ENCODE measurements at regions not wholly inside any gene's neighbourhood (a gene's known extent, or its start where the extent isn't known, plus 50 kb on each side); places are given as distances from the start of the nearest gene placed in this dataset.

DNA sequence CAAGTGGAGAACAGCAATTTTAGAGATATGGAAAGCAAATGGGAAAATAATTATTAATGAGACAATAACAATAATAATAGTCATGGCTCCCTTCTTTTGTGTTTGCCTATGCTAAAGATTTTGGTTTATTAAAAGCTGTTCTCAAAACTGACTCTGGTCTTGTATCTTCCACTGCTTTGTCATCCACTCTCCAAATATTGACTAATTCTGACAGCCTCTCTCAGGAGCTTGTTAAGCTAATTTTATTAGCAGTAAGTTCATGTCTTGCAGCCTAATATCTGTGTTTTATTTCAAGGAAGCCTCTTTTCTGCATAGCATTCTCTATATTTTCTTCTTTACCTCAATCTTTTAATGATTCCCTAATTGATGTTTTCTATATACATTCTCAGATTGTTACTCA is 1419.8 kb downstream of the ARAP2 start:
- Histone ChIP-seq H3K9me3 (ENCODE audit: low read length) (no peaks in the 10 kb centered on the region), H3K4me2 (ENCODE audit: low read length) (no peak overlapping the region), H4K20me1 (ENCODE audit: insufficient read depth, low read length) (no peaks in the 10 kb centered on the region), H3K36me3 (ENCODE audit: insufficient read depth, low read length) (no peaks in the 10 kb centered on the region), H3K4me1 (ENCODE audit: insufficient read depth, low read length, poor library complexity, severe bottlenecking) (no peaks in the 10 kb centered on the region), H3K27ac (ENCODE audit: low read depth, low read length, poor library complexity, severe bottlenecking) (no peak overlapping the region), H3K9me2 (ENCODE audit: insufficient read depth, low read length) (no peaks in the 10 kb centered on the region), H3K4me3 (ENCODE audit: low read depth, low read length, poor library complexity, severe bottlenecking) (no peak overlapping the region), H2AFZ (ENCODE audit: low read length) (no peak overlapping the region), H3K79me2 (ENCODE audit: insufficient read depth, low read depth, low read length) (no peaks in the 10 kb centered on the region)
- no peak for DNase-seq (ENCODE audit: low spot score)
- intact Hi-C loops (cut with micrococcal nuclease; ENCODE audit: unreplicated experiment) = no loop called here
- ChIA-PET CTCF (ENCODE audit: unreplicated experiment) (no interaction called here), POLR2A (no interaction called here)
- no peak for TF ChIP-seq EZH2phosphoT487 (IDR thresholded peaks at IDR 0.05; ENCODE audit: borderline replicate concordance, low read depth, low read length)
- TF ChIP-seq, protein P1, sequence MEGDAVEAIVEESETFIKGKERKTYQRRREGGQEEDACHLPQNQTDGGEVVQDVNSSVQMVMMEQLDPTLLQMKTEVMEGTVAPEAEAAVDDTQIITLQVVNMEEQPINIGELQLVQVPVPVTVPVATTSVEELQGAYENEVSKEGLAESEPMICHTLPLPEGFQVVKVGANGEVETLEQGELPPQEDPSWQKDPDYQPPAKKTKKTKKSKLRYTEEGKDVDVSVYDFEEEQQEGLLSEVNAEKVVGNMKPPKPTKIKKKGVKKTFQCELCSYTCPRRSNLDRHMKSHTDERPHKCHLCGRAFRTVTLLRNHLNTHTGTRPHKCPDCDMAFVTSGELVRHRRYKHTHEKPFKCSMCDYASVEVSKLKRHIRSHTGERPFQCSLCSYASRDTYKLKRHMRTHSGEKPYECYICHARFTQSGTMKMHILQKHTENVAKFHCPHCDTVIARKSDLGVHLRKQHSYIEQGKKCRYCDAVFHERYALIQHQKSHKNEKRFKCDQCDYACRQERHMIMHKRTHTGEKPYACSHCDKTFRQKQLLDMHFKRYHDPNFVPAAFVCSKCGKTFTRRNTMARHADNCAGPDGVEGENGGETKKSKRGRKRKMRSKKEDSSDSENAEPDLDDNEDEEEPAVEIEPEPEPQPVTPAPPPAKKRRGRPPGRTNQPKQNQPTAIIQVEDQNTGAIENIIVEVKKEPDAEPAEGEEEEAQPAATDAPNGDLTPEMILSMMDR (conservative IDR thresholded peaks at IDR 0.05; ENCODE audit: low read length) = no peak
- BruUV-seq (replicated peaks) = no TSS peak

DNA sequence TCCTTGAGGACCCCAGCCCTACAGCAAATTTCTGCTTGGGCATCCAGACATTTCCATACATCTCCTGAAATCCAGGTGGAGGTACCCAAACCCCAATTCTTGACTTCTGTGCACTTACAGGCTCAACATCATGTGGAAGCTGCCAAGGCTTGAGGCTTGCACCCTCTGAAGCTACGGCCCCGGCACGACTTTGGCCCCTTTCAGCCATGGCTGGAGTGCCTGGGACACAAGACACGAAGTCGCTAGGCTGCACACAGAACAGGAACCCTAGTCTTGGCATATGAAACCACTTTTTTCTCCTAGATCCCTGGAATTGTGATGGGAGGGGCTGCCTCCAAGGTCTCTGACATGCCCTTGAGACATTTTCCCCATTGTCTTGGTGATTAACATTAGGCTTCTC is 1417.7 kb downstream of the ARAP2 start:
- no peak for DNase-seq (ENCODE audit: low spot score)
- Histone ChIP-seq H3K79me2 (ENCODE audit: insufficient read depth, low read depth, low read length) (no peaks in the 10 kb centered on the region), H3K4me2 (ENCODE audit: low read length) (no peak overlapping the region), H3K36me3 (ENCODE audit: insufficient read depth, low read length) (no peaks in the 10 kb centered on the region), H3K9me2 (ENCODE audit: insufficient read depth, low read length) (no peaks in the 10 kb centered on the region), H3K9me3 (ENCODE audit: low read length) (no peaks in the 10 kb centered on the region), H2AFZ (ENCODE audit: low read length) (no peak overlapping the region), H3K4me1 (ENCODE audit: insufficient read depth, low read length, poor library complexity, severe bottlenecking) (no peaks in the 10 kb centered on the region), H3K4me3 (ENCODE audit: low read depth, low read length, poor library complexity, severe bottlenecking) (no peak overlapping the region), H4K20me1 (ENCODE audit: insufficient read depth, low read length) (no peaks in the 10 kb centered on the region), H3K27ac (ENCODE audit: low read depth, low read length, poor library complexity, severe bottlenecking) (no peak overlapping the region)
- ChIA-PET CTCF (ENCODE audit: unreplicated experiment) (no interaction called here), POLR2A (no interaction called here)
- intact Hi-C loops (cut with micrococcal nuclease; ENCODE audit: unreplicated experiment) = no loop called here
- TF ChIP-seq, protein P1 (conservative IDR thresholded peaks at IDR 0.05; ENCODE audit: low read length) = no peak
- no peak for TF ChIP-seq EZH2phosphoT487 (IDR thresholded peaks at IDR 0.05; ENCODE audit: borderline replicate concordance, low read depth, low read length)
- BruUV-seq (replicated peaks) = no TSS peak

DNA sequence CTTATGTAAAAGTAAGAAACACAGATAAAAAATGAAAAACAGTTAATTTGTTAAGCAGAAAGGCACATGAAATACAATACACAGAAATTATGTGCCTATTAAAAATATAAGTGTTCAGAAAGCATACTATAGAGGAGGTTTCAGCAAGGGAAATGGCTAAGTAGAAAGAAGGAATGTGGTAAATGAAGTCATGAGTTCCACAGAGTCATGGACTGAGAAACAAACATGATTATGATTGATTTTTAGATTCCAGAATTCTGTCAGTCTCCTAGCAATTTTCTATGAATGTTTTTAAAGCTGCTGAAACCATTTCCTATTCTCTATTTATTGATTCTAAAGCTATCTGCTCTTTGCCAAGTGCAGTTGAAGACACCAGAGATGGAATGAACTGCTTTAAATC is 1398.4 kb downstream of the ARAP2 start:
- no peak overlapping the region for H3K4me2 ChIP-seq (ENCODE audit: low read length)
- H3K79me2 ChIP-seq (ENCODE audit: insufficient read depth, low read depth, low read length) = no peaks in the 10 kb centered on the region
- H3K9me2 ChIP-seq (ENCODE audit: insufficient read depth, low read length) = no peaks in the 10 kb centered on the region
- no peak overlapping the region for H3K27ac ChIP-seq (ENCODE audit: low read depth, low read length, poor library complexity, severe bottlenecking)
- no peaks in the 10 kb centered on the region for H3K9me3 ChIP-seq (ENCODE audit: low read length)
- TF ChIP-seq, protein P1 (conservative IDR thresholded peaks at IDR 0.05; ENCODE audit: low read length) = no peak
- TF ChIP-seq EZH2phosphoT487 (IDR thresholded peaks at IDR 0.05; ENCODE audit: borderline replicate concordance, low read depth, low read length) = no peak
- H3K36me3 ChIP-seq (ENCODE audit: insufficient read depth, low read length) = no peaks in the 10 kb centered on the region
- H4K20me1 ChIP-seq (ENCODE audit: insufficient read depth, low read length) = no peaks in the 10 kb centered on the region
- no peak for DNase-seq (ENCODE audit: low spot score)
- intact Hi-C loops (cut with micrococcal nuclease; ENCODE audit: unreplicated experiment) = no loop called here
- ChIA-PET CTCF (ENCODE audit: unreplicated experiment) (no interaction called here), POLR2A (no interaction called here)
- no peaks in the 10 kb centered on the region for H3K4me1 ChIP-seq (ENCODE audit: insufficient read depth, low read length, poor library complexity, severe bottlenecking)
- no TSS peak for BruUV-seq (replicated peaks)
- H3K4me3 ChIP-seq (ENCODE audit: low read depth, low read length, poor library complexity, severe bottlenecking) = no peak overlapping the region
- H2AFZ ChIP-seq (ENCODE audit: low read length) = no peak overlapping the region
